ENCODE measurements at regions not wholly inside any gene's neighbourhood (a gene's known extent, or its start where the extent isn't known, plus 50 kb on each side); places are given as distances from the start of the nearest gene placed in this dataset.

DNA sequence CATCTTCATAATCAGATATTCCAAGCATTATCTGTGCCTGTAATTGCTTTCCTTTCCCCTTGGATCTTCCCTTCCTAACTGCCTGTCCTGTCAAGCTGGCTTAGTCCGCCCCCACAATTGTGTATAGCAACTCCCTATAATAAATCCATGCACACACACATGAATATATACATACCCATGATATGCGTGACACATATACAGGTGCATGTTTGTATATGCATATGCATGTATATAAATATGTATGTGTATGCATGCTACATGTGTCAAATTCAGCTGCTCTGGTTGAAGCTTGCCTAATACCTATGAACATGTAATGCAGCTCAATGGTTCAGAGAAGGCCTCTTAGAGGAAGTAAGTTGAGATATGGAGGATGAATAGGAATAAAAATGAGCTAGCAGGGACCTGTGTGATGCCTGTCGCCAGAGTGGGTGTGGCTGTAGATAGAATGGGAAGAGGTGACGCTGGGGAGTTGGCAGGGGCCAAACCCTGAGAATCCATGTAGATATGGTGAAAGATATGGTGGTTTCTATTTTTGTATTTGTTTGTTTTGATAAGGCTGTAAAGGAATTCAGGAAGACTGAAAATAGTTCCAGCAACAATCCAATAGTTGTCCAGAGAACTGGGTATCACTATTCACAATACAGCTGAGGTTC is 595.0 kb upstream of the BOD1L1 start:
- Histone ChIP-seq H3K9me3 (ENCODE audit: control insufficient read depth, insufficient read depth, low read length) (no peaks in the 10 kb centered on the region), H3K79me2 (ENCODE audit: control insufficient read depth, low read length) (no peaks in the 10 kb centered on the region), H3F3A (ENCODE audit: control insufficient read depth, insufficient read depth) (no peaks in the 10 kb centered on the region), H3K4me3 (ENCODE audit: low read length) (no peak overlapping the region), H3K4me1 (ENCODE audit: control insufficient read depth, low read length) (no peaks in the 10 kb centered on the region), H3K27ac (ENCODE audit: low read depth, low read length) (no peak overlapping the region), H4K20me1 (ENCODE audit: control insufficient read depth, insufficient read depth, low read depth, low read length) (no peaks in the 10 kb centered on the region), H3K9me2 (replicated peaks; ENCODE audit: control insufficient read depth, low read length) (no peaks in the 10 kb centered on the region), H3K36me3 (ENCODE audit: control insufficient read depth, low read length) (no peaks in the 10 kb centered on the region), H3K4me2 (ENCODE audit: low read length) (no peak overlapping the region), H3K27me3 (ENCODE audit: control insufficient read depth, low read length) (no peaks in the 10 kb centered on the region)
- TF ChIP-seq, protein P1, sequence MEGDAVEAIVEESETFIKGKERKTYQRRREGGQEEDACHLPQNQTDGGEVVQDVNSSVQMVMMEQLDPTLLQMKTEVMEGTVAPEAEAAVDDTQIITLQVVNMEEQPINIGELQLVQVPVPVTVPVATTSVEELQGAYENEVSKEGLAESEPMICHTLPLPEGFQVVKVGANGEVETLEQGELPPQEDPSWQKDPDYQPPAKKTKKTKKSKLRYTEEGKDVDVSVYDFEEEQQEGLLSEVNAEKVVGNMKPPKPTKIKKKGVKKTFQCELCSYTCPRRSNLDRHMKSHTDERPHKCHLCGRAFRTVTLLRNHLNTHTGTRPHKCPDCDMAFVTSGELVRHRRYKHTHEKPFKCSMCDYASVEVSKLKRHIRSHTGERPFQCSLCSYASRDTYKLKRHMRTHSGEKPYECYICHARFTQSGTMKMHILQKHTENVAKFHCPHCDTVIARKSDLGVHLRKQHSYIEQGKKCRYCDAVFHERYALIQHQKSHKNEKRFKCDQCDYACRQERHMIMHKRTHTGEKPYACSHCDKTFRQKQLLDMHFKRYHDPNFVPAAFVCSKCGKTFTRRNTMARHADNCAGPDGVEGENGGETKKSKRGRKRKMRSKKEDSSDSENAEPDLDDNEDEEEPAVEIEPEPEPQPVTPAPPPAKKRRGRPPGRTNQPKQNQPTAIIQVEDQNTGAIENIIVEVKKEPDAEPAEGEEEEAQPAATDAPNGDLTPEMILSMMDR (IDR thresholded peaks at IDR 0.05; ENCODE audit: low read depth, low read length, poor library complexity, severe bottlenecking): no peak
- TF ChIP-seq EZH2phosphoT487 (IDR thresholded peaks at IDR 0.05; ENCODE audit: borderline replicate concordance, low read length): no peak

DNA sequence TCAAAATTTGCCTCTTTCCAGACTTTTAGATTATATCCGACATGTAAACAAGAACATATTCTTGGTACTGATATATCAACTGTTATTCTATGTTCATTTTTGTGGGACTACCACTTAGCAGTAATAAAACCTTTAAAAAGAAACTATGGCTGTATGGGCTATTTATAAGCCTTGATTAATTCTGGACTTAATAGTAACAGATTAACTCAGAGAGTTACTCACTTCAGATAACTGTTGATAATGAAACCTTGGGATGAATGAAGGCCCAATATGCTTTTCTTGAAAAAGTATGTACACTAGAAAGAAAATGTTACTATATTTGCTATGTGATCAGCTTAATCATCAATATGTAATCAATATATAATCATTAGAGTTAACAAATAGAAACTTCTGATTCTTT is 595.9 kb upstream of the BOD1L1 start:
- Histone ChIP-seq H3K27ac (ENCODE audit: low read depth, low read length) (no peak overlapping the region), H3K4me3 (ENCODE audit: low read length) (no peak overlapping the region), H3K79me2 (ENCODE audit: control insufficient read depth, low read length) (no peaks in the 10 kb centered on the region), H3K4me2 (ENCODE audit: low read length) (no peak overlapping the region), H3K4me1 (ENCODE audit: control insufficient read depth, low read length) (no peaks in the 10 kb centered on the region), H4K20me1 (ENCODE audit: control insufficient read depth, insufficient read depth, low read depth, low read length) (no peaks in the 10 kb centered on the region), H3K27me3 (ENCODE audit: control insufficient read depth, low read length) (no peaks in the 10 kb centered on the region), H3K9me2 (replicated peaks; ENCODE audit: control insufficient read depth, low read length) (no peaks in the 10 kb centered on the region), H3K9me3 (ENCODE audit: control insufficient read depth, insufficient read depth, low read length) (no peaks in the 10 kb centered on the region), H3K36me3 (ENCODE audit: control insufficient read depth, low read length) (no peaks in the 10 kb centered on the region), H3F3A (ENCODE audit: control insufficient read depth, insufficient read depth) (no peaks in the 10 kb centered on the region)
- TF ChIP-seq, protein P1 (IDR thresholded peaks at IDR 0.05; ENCODE audit: low read depth, low read length, poor library complexity, severe bottlenecking): no peak
- no peak for TF ChIP-seq EZH2phosphoT487 (IDR thresholded peaks at IDR 0.05; ENCODE audit: borderline replicate concordance, low read length)

DNA sequence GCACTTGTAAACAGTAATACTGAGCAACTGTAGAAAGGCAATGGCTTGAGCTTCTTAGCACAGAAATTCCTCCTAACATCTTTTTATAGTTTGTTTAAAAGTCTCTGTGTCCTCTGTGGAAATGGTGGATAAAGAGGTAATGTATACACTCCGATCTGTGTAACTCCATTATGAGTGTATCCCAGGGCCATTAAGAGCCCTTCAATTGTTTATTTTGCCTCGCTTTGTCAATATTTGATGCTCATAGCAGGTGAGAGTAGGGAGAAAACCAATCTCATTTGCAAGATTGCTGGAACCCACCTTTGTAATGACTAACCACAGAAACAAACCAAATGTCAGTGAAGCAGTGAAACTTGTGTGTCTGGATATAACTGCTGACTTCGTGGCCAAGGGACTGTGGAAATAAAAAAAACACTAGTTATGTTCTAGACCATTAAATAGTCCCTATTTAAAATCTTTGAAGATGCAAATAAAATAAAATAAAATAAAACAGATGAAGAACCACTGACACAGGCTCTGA is 598.2 kb upstream of the BOD1L1 start:
- H3K27ac ChIP-seq (ENCODE audit: low read depth, low read length): no peak overlapping the region
- no peaks in the 10 kb centered on the region for H3K79me2 ChIP-seq (ENCODE audit: control insufficient read depth, low read length)
- no peaks in the 10 kb centered on the region for H3F3A ChIP-seq (ENCODE audit: control insufficient read depth, insufficient read depth)
- no peaks in the 10 kb centered on the region for H3K9me2 ChIP-seq (replicated peaks; ENCODE audit: control insufficient read depth, low read length)
- no peak overlapping the region for H3K4me3 ChIP-seq (ENCODE audit: low read length)
- no peaks in the 10 kb centered on the region for H3K36me3 ChIP-seq (ENCODE audit: control insufficient read depth, low read length)
- no peaks in the 10 kb centered on the region for H3K9me3 ChIP-seq (ENCODE audit: control insufficient read depth, insufficient read depth, low read length)
- no peaks in the 10 kb centered on the region for H4K20me1 ChIP-seq (ENCODE audit: control insufficient read depth, insufficient read depth, low read depth, low read length)
- no peak overlapping the region for H3K4me2 ChIP-seq (ENCODE audit: low read length)
- H3K4me1 ChIP-seq (ENCODE audit: control insufficient read depth, low read length): no peaks in the 10 kb centered on the region
- H3K27me3 ChIP-seq (ENCODE audit: control insufficient read depth, low read length): no peaks in the 10 kb centered on the region
- no peak for TF ChIP-seq EZH2phosphoT487 (IDR thresholded peaks at IDR 0.05; ENCODE audit: borderline replicate concordance, low read length)
- TF ChIP-seq, protein P1 (IDR thresholded peaks at IDR 0.05; ENCODE audit: low read depth, low read length, poor library complexity, severe bottlenecking): no peak

All from DOHH2 (cell line).